ENCODE measurements at regions not wholly inside any gene's neighbourhood (a gene's known extent, or its start where the extent isn't known, plus 50 kb on each side); places are given as distances from the start of the nearest gene placed in this dataset.

GRCh38 chr5:96572864-96573512, 89.2 kb upstream of the CAST start:
- no peak for TF ChIP-seq CTCF (IDR thresholded peaks at IDR 0.05)
- TF ChIP-seq POLR2A (IDR thresholded peaks at IDR 0.05), result no peak

Data from esophagus squamous epithelium (tissue), 4 donors.